ENCODE measurements at regions not wholly inside any gene's neighbourhood (a gene's known extent, or its start where the extent isn't known, plus 50 kb on each side); places are given as distances from the start of the nearest gene placed in this dataset.

DNA sequence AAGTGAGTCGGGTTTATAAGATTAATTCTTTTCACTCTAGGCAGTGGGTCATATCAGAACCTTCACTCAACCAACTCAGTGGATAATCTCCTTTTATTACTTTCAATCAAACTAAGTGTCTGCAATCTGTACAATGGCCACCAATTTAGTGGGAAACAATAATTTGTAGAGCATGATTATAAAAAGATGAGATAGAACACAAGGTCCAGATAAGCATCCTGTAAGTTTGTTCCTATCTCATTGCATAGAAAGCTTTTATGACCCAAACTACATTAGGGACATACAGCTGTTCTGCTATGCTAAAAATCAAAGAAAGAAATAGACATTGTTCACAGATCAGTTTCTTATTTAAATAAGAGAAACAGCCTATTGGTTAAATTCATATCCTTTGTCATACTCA lies 341.4 kb upstream of the PSMD7 start:
- Histone ChIP-seq H3K4ac (replicated peaks; ENCODE audit: insufficient read length, low read depth, low read length) (no peak overlapping the region), H2BK5ac (ENCODE audit: low read depth, low read length) (no peak overlapping the region), H4K5ac (ENCODE audit: insufficient read length, low read depth, low read length) (no peak overlapping the region), H3K4me1 (replicated peaks in 1 of 4; ENCODE audit: control insufficient read depth in 3 of 4, insufficient read depth in 4 of 4, low read length in 3 of 4) (0 out of 7 replicates have a peak, but pooled peaks cover 0 to 2% (median 0%) of the 10 kb centered on the region in 4 experiments), H3K56ac (replicated peaks; ENCODE audit: insufficient read length, low read depth, low read length) (no peak overlapping the region), H3K36me3 (ENCODE audit: control insufficient read depth in 2 of 4, insufficient read depth in 4 of 4, low read length in 3 of 4) (no peaks in the 10 kb centered on the region), H3K9me3 (ENCODE audit: insufficient read depth in 2 of 2, low read depth in 1 of 2, low read length in 1 of 2) (no peaks in the 10 kb centered on the region; a peak in 1 of 4 replicates), H3K4me3 (ENCODE audit: extremely low read depth in 1 of 4, insufficient read depth in 2 of 4, low read depth in 3 of 4, low read length in 4 of 4) (no peak overlapping the region), H2BK120ac (replicated peaks; ENCODE audit: low read depth, low read length) (no peak overlapping the region), H3K79me1 (ENCODE audit: low read depth, low read length) (no peaks in the 10 kb centered on the region; the same call in 1 of the 2 replicates), H3K9ac (replicated peaks in 1 of 4; ENCODE audit: extremely low read depth in 1 of 4, low read depth in 3 of 4, low read length in 3 of 4) (no peak overlapping the region), H2AFZ (ENCODE audit: low read length) (no peak overlapping the region), H2AK5ac (ENCODE audit: low read depth, low read length) (no peak overlapping the region), H3K27ac (ENCODE audit: low read depth, low read length) (no peak overlapping the region), H3K27me3 (replicated peaks in 1 of 4; ENCODE audit: control insufficient read depth in 3 of 4, extremely low read depth in 1 of 4, insufficient read depth in 3 of 4, low read length in 3 of 4) (no peaks in the 10 kb centered on the region), H4K91ac (replicated peaks; ENCODE audit: insufficient read length, low read length) (no peak overlapping the region), H3K18ac (ENCODE audit: extremely low read depth, low read length) (no peak overlapping the region), H2BK12ac (ENCODE audit: low read depth, low read length) (no peak overlapping the region), H3K23ac (ENCODE audit: insufficient read length) (no peak overlapping the region), H2BK20ac (ENCODE audit: low read length) (no peak overlapping the region), H4K8ac (ENCODE audit: extremely low read depth, insufficient read depth, low read length) (no peak overlapping the region), H3K23me2 (ENCODE audit: low read depth, low read length) (no peaks in the 10 kb centered on the region), H4K20me1 (replicated peaks in 1 of 2; ENCODE audit: control insufficient read depth in 1 of 2, insufficient read depth in 2 of 2, low read length in 2 of 2) (no peaks in the 10 kb centered on the region), H3K79me2 (ENCODE audit: control insufficient read depth in 1 of 2, insufficient read depth in 2 of 2, low read length in 2 of 2) (no peaks in the 10 kb centered on the region), H2BK15ac (ENCODE audit: low read length) (no peak overlapping the region), H3K14ac (ENCODE audit: insufficient read length) (no peak overlapping the region), H3K4me2 (ENCODE audit: insufficient read depth in 1 of 2, low read depth in 2 of 2, low read length in 2 of 2) (no peak overlapping the region)
- no peak for FAIRE-seq
- POLR2A ChIA-PET (ENCODE audit: partially characterized antibody), result no interaction called here
- CTCF ChIA-PET (ENCODE audit: partially characterized antibody), result interaction anchor here (0.6 to 3.6 kb wide), 22 partner anchors 10 to 933 kb away, joined by 3 to 27 read pairs (median 6); no protein-coding TSS in a partner anchor
- 87% methylated on average over 1 of the region's 1 CpG; no CpG with 5 or more reads in 1 of the 2 experiments for WGBS, 2 experiments (ENCODE audit: extremely low coverage in 1 of 2, insufficient coverage in 1 of 2, insufficient read length in 1 of 2, insufficient replicate concordance in 2 of 2, low coverage in 1 of 2, low lambda C conversion rate in 2 of 2, missing lambda C conversion rate in 1 of 2)
- no peak for DNase-seq (ENCODE audit: low read depth in 1 of 2, low spot score in 2 of 2)
- no peak for TF ChIP-seq RAD21 (IDR thresholded peaks at IDR 0.05 in 1 of 2, conservative IDR thresholded peaks at IDR 0.05 in 1 of 2; ENCODE audit: low read depth in 2 of 2, low read length in 2 of 2)
- TF ChIP-seq SIX5 (IDR thresholded peaks at IDR 0.05; ENCODE audit: low read depth, low read length), result no peak
- no peak for TF ChIP-seq EP300 (IDR thresholded peaks at IDR 0.05; ENCODE audit: borderline replicate concordance in 1 of 2, low read depth in 2 of 2, low read length in 2 of 2)
- TF ChIP-seq SP4 (IDR thresholded peaks at IDR 0.05; ENCODE audit: low read length), result no peak
- no peak for TF ChIP-seq EZH2 (IDR thresholded peaks at IDR 0.05; ENCODE audit: low read depth, low read length, severe bottlenecking)
- no peak for TF ChIP-seq RBBP5 (IDR thresholded peaks at IDR 0.05; ENCODE audit: borderline replicate concordance, low read depth, low read length)
- TF ChIP-seq POLR2AphosphoS5 (IDR thresholded peaks at IDR 0.05; ENCODE audit: low read depth, low read length), result no peak
- no peak for TF ChIP-seq SP2 (IDR thresholded peaks at IDR 0.05; ENCODE audit: low read length)
- no peak for TF ChIP-seq BACH1 (IDR thresholded peaks at IDR 0.05; ENCODE audit: low read length)
- no peak for TF ChIP-seq CTBP2 (IDR thresholded peaks at IDR 0.05; ENCODE audit: borderline replicate concordance, insufficient read depth, insufficient read length, low read length)
- TF ChIP-seq JUND (IDR thresholded peaks at IDR 0.05; ENCODE audit: low read length), result no peak
- TF ChIP-seq TCF12 (IDR thresholded peaks at IDR 0.05; ENCODE audit: low read depth, low read length), result no peak
- TF ChIP-seq RFX5 (IDR thresholded peaks at IDR 0.05; ENCODE audit: borderline replicate concordance, low read depth, low read length), result no peak
- TF ChIP-seq CBX5 (IDR thresholded peaks at IDR 0.05; ENCODE audit: low read depth, low read length), result no peak
- no peak for TF ChIP-seq CEBPB (IDR thresholded peaks at IDR 0.05; ENCODE audit: low read depth, low read length)

Data from H1 (cell line).